ENCODE measurements at regions not wholly inside any gene's neighbourhood (a gene's known extent, or its start where the extent isn't known, plus 50 kb on each side); places are given as distances from the start of the nearest gene placed in this dataset.

DNA sequence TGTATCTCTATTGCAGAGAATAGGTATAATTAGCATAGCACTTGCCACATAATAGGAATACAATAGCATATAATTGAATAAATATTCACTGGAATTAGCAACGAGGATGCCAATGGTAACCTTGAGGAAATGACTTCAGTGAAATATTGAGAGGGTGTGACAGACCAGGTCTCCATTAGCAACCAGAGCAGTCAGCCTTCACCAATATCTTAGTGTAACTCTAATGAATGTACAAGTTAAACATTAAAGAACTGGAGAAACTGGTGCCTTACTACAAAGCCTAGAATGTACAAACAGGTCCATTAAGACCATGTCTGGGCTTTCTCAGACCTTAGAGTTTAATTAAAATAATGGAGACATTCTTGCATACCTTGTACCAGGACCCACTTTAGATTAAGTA, 143.0 kb downstream of the MAGEB17 start:
- Histone ChIP-seq H3K9me2 (replicated peaks; ENCODE audit: low read depth, low read length) (no peaks in the 10 kb centered on the region), H3K4me1 (ENCODE audit: insufficient read depth, low read length, poor library complexity, severe bottlenecking) (no peaks in the 10 kb centered on the region), H3K79me2 (ENCODE audit: insufficient read depth, low read length) (no peaks in the 10 kb centered on the region), H3K9me3 (ENCODE audit: insufficient read depth, low read depth, low read length) (no peaks in the 10 kb centered on the region), H4K20me1 (ENCODE audit: insufficient read depth, low read length, poor library complexity, severe bottlenecking) (no peaks in the 10 kb centered on the region), H3K9ac (ENCODE audit: low read depth, low read length, poor library complexity, severe bottlenecking) (no peak overlapping the region), H2AFZ (ENCODE audit: low read length) (no peak overlapping the region), H3K36me3 (ENCODE audit: insufficient read depth, low read length) (no peaks in the 10 kb centered on the region), H3K4me2 (ENCODE audit: low read depth, low read length, poor library complexity, severe bottlenecking) (no peak overlapping the region), H3K4me3 (ENCODE audit: low read length, poor library complexity, severe bottlenecking) (no peak overlapping the region), H3K27me3 (ENCODE audit: insufficient read depth, low read length, poor library complexity, severe bottlenecking) (no peaks in the 10 kb centered on the region), H3F3A (ENCODE audit: low read depth) (no peaks in the 10 kb centered on the region)
- no peak for TF ChIP-seq EZH2phosphoT487 (IDR thresholded peaks at IDR 0.05; ENCODE audit: borderline replicate concordance)
- TF ChIP-seq, protein P1, sequence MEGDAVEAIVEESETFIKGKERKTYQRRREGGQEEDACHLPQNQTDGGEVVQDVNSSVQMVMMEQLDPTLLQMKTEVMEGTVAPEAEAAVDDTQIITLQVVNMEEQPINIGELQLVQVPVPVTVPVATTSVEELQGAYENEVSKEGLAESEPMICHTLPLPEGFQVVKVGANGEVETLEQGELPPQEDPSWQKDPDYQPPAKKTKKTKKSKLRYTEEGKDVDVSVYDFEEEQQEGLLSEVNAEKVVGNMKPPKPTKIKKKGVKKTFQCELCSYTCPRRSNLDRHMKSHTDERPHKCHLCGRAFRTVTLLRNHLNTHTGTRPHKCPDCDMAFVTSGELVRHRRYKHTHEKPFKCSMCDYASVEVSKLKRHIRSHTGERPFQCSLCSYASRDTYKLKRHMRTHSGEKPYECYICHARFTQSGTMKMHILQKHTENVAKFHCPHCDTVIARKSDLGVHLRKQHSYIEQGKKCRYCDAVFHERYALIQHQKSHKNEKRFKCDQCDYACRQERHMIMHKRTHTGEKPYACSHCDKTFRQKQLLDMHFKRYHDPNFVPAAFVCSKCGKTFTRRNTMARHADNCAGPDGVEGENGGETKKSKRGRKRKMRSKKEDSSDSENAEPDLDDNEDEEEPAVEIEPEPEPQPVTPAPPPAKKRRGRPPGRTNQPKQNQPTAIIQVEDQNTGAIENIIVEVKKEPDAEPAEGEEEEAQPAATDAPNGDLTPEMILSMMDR (conservative IDR thresholded peaks at IDR 0.05; ENCODE audit: low read length): no peak

DNA sequence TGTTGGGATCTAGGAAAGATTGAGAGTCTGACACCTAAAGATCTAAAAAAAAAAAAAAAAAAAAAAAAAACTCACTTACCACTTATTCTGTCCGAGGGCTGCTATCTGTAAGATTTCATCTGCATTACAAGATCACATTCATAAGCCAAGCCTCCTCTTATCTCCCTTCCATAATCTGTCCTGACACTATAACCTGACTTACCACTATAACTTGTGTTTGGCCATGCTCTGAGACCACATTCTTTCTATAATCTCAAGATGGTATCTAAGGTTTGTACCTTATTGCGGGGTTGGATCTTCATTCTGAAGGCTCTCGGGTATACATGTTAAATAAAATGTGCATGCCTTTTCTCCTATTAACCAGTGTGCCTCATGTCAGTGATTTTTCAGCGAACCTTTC, 144.4 kb downstream of the MAGEB17 start:
- no peak for TF ChIP-seq EZH2phosphoT487 (IDR thresholded peaks at IDR 0.05; ENCODE audit: borderline replicate concordance)
- TF ChIP-seq, protein P1 (conservative IDR thresholded peaks at IDR 0.05; ENCODE audit: low read length): no peak
- Histone ChIP-seq H3K4me2 (ENCODE audit: low read depth, low read length, poor library complexity, severe bottlenecking) (no peak overlapping the region), H3K4me1 (ENCODE audit: insufficient read depth, low read length, poor library complexity, severe bottlenecking) (no peaks in the 10 kb centered on the region), H3K27me3 (ENCODE audit: insufficient read depth, low read length, poor library complexity, severe bottlenecking) (no peaks in the 10 kb centered on the region), H3K9ac (ENCODE audit: low read depth, low read length, poor library complexity, severe bottlenecking) (no peak overlapping the region), H3K9me2 (replicated peaks; ENCODE audit: low read depth, low read length) (no peaks in the 10 kb centered on the region), H3K4me3 (ENCODE audit: low read length, poor library complexity, severe bottlenecking) (no peak overlapping the region), H4K20me1 (ENCODE audit: insufficient read depth, low read length, poor library complexity, severe bottlenecking) (no peaks in the 10 kb centered on the region), H2AFZ (ENCODE audit: low read length) (no peak overlapping the region), H3F3A (ENCODE audit: low read depth) (no peaks in the 10 kb centered on the region), H3K9me3 (ENCODE audit: insufficient read depth, low read depth, low read length) (no peaks in the 10 kb centered on the region), H3K79me2 (ENCODE audit: insufficient read depth, low read length) (no peaks in the 10 kb centered on the region), H3K36me3 (ENCODE audit: insufficient read depth, low read length) (no peaks in the 10 kb centered on the region)

DNA sequence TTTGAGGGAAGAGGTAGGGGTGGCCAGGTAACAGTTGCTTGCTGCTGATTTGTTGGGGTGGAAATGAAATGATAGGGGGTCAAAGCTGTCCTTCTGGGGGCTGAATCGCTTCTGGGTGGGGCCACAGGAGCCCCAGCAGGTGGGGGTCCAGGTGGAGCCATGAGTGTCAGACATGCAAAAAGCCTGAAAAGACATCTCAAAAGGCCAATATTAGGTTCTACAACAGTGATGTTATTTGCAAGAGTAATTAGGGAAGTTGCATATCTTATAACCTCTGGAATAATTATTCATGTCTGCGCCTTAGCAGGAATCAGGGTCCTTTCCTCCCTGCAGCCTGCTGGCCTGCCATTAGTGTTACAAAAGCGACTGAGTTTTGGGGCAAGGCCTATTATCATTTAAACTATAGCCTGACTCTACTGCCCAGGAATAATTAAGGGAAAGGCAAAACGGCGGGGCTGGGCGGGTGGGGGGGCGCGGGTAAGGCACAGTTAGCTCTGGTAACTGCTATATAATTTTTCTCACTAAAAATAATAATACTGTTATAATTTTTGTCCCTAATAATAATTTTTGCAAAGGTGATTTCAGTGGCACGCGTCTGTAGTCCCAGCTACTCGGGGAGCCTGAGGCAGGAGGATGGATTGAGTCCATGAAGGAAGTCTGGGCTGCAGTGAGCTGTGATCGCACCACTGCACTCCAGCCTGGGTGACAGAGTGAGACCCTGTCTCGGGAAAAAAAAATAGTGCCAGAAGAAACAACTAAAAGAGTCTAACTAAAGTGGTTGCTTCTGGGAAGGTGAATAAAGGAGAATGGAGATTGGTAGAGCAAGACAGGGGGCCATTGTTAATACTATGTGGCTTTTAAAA, 145.7 kb downstream of the MAGEB17 start:
- Histone ChIP-seq H2AFZ (ENCODE audit: low read length) (no peak overlapping the region), H4K20me1 (ENCODE audit: insufficient read depth, low read length, poor library complexity, severe bottlenecking) (no peaks in the 10 kb centered on the region), H3K9me3 (ENCODE audit: insufficient read depth, low read depth, low read length) (no peaks in the 10 kb centered on the region), H3K4me3 (ENCODE audit: low read length, poor library complexity, severe bottlenecking) (no peak overlapping the region), H3K36me3 (ENCODE audit: insufficient read depth, low read length) (no peaks in the 10 kb centered on the region), H3K27me3 (ENCODE audit: insufficient read depth, low read length, poor library complexity, severe bottlenecking) (no peaks in the 10 kb centered on the region), H3K9me2 (replicated peaks; ENCODE audit: low read depth, low read length) (no peaks in the 10 kb centered on the region), H3K4me2 (ENCODE audit: low read depth, low read length, poor library complexity, severe bottlenecking) (no peak overlapping the region), H3K79me2 (ENCODE audit: insufficient read depth, low read length) (no peaks in the 10 kb centered on the region), H3K4me1 (ENCODE audit: insufficient read depth, low read length, poor library complexity, severe bottlenecking) (no peaks in the 10 kb centered on the region), H3F3A (ENCODE audit: low read depth) (no peaks in the 10 kb centered on the region), H3K9ac (ENCODE audit: low read depth, low read length, poor library complexity, severe bottlenecking) (no peak overlapping the region)
- TF ChIP-seq EZH2phosphoT487 (IDR thresholded peaks at IDR 0.05; ENCODE audit: borderline replicate concordance): no peak
- TF ChIP-seq, protein P1 (conservative IDR thresholded peaks at IDR 0.05; ENCODE audit: low read length): no peak

Data from Loucy (cell line).